MCF 10A (cell line): ENCODE measurements at regions not wholly inside any gene's neighbourhood (a gene's known extent, or its start where the extent isn't known, plus 50 kb on each side); places are given as distances from the start of the nearest gene placed in this dataset.
"Not testable (repeated sequence)": the region's sequence is repeated elsewhere in the genome, so short reads cannot be mapped to it uniquely, and the experiment has no call there.

Source experiments
- BruUV-seq: library from RNA; stranded (reverse); fragments of 400-500 nt; replicated peaks from 2 replicates; lab custom pipeline; 2021; lab: Mats Ljungman, UMichigan
- CTCF ChIA-PET: fragments of 300-600 bp; sonication (Branson Sonifier 250); formaldehyde crosslinking; extraction: SDS; loops from one replicate; lab custom pipeline; 2021; ENCODE audit warnings: antibody characterized with exemption, inconsistent platforms; lab: Yijun Ruan, JAX
- POLR2A ChIA-PET: fragments of 300-600, 350-650 bp; sonication (Branson Sonifier 250); formaldehyde crosslinking; extraction: SDS; loops from one replicate; lab custom pipeline; 2020; ENCODE audit warnings: antibody characterized with exemption, inconsistent platforms; lab: Yijun Ruan, JAX
- DNase-seq: peaks from one replicate; pipeline ENCODE4 v3.0.0-alpha.2; 2018; ENCODE audit not compliant: unreplicated experiment
- H3K27ac Mint-ChIP-seq: one replicate; pipeline ENCODE4 v1.8.0; 2022; ENCODE audit warnings: mild to moderate bottlenecking, low read depth, mixed read lengths; ENCODE audit not compliant: unreplicated experiment
- H3K27me3 Mint-ChIP-seq: one replicate; pipeline ENCODE4 v1.8.0; 2022; ENCODE audit warnings: mixed read lengths; ENCODE audit not compliant: insufficient read depth, unreplicated experiment
- H3K36me3 Mint-ChIP-seq: one replicate; pipeline ENCODE4 v1.8.0; 2022; ENCODE audit warnings: mild to moderate bottlenecking, moderate library complexity, mixed read lengths; ENCODE audit not compliant: insufficient read depth, unreplicated experiment
- H3K4me1 Mint-ChIP-seq: one replicate; pipeline ENCODE4 v1.8.0; 2022; ENCODE audit warnings: mixed read lengths; ENCODE audit not compliant: insufficient read depth, unreplicated experiment
- H3K4me3 Mint-ChIP-seq: one replicate; pipeline ENCODE4 v1.8.0; 2022; ENCODE audit warnings: mild to moderate bottlenecking, moderate library complexity, mixed read lengths; ENCODE audit not compliant: unreplicated experiment
- H3K9me3 Mint-ChIP-seq: one replicate; pipeline ENCODE4 v1.8.0; 2022; ENCODE audit warnings: mixed read lengths; ENCODE audit not compliant: unreplicated experiment
- intact Hi-C: fragments of 100-400 bp; cut with micrococcal nuclease; formaldehyde crosslinking; loops from 2 replicates; pipeline ENCODE4 v1.14.1; 2022
- TF ChIP-seq, protein P1 (sequence below): fragments of 200-600 bp; IDR thresholded peaks from one replicate; pipeline ENCODE4 v1.8.0; 2022; ENCODE audit warnings: antibody characterized with exemption, mild to moderate bottlenecking; ENCODE audit not compliant: unreplicated experiment

DNA sequence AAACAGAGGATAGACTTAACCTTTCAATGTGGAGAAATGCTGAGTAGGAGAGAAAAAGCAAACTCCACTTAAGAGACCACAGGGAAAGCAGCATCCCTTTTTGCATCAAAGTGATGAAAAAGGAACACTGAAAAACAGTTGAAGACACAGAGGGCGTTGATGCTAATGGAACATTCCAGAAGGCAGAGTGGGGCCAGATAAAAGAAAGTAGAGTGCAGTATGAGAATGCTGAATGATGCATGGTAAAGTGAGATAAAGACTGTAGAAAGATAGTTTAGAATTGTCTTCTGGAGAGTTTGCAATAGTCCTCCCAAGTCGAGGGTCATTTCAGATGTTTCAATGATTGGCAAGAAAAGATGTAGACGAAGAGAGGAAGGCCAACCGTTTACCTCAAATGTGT is 574.3 kb downstream of the PRR16 start:
- intact Hi-C loops: no loop called here
- CTCF ChIA-PET: no interaction called here

DNA sequence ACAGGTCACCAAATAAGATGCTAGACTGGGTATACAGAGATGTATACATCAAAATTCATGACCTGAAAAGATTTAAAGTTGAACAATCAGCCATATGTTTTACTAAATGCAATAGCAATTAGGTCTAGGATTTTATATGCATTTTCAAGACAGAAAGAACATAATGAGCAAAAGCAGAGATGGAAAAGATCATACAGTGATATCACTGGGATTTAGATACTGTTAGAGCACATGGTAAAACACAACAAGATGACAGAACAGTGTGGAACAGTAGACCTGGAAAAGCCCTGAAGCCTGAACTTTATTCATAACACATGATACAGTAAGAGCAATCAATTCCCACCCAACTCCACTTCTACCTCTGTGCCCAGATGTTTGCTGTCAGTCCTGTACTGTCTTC is 585.9 kb downstream of the PRR16 start:
- intact Hi-C loops: no loop called here
- no peaks in the 10 kb centered on the region for H3K9me3 Mint-ChIP-seq
- H3K36me3 Mint-ChIP-seq: no peaks in the 10 kb centered on the region
- H3K27ac Mint-ChIP-seq: no peak overlapping the region
- H3K4me1 Mint-ChIP-seq: no peaks in the 10 kb centered on the region
- ChIA-PET CTCF (no interaction called here), POLR2A (no interaction called here)
- H3K27me3 Mint-ChIP-seq: no peaks in the 10 kb centered on the region
- DNase-seq: no peak
- no TSS peak for BruUV-seq
- TF ChIP-seq, protein P1, sequence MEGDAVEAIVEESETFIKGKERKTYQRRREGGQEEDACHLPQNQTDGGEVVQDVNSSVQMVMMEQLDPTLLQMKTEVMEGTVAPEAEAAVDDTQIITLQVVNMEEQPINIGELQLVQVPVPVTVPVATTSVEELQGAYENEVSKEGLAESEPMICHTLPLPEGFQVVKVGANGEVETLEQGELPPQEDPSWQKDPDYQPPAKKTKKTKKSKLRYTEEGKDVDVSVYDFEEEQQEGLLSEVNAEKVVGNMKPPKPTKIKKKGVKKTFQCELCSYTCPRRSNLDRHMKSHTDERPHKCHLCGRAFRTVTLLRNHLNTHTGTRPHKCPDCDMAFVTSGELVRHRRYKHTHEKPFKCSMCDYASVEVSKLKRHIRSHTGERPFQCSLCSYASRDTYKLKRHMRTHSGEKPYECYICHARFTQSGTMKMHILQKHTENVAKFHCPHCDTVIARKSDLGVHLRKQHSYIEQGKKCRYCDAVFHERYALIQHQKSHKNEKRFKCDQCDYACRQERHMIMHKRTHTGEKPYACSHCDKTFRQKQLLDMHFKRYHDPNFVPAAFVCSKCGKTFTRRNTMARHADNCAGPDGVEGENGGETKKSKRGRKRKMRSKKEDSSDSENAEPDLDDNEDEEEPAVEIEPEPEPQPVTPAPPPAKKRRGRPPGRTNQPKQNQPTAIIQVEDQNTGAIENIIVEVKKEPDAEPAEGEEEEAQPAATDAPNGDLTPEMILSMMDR: no peak
- H3K4me3 Mint-ChIP-seq: no peak overlapping the region

More for the DNA sequence above, 574.3 kb downstream of the PRR16 start:
- H3K9me3 Mint-ChIP-seq: no peaks in the 10 kb centered on the region
- H3K27ac Mint-ChIP-seq: no peak overlapping the region
- H3K4me3 Mint-ChIP-seq: no peak overlapping the region
- H3K4me1 Mint-ChIP-seq: no peaks in the 10 kb centered on the region
- POLR2A ChIA-PET: no interaction called here
- no peaks in the 10 kb centered on the region for H3K27me3 Mint-ChIP-seq
- TF ChIP-seq, protein P1: no peak
- no TSS peak for BruUV-seq
- no peak for DNase-seq
- H3K36me3 Mint-ChIP-seq: no peaks in the 10 kb centered on the region

DNA sequence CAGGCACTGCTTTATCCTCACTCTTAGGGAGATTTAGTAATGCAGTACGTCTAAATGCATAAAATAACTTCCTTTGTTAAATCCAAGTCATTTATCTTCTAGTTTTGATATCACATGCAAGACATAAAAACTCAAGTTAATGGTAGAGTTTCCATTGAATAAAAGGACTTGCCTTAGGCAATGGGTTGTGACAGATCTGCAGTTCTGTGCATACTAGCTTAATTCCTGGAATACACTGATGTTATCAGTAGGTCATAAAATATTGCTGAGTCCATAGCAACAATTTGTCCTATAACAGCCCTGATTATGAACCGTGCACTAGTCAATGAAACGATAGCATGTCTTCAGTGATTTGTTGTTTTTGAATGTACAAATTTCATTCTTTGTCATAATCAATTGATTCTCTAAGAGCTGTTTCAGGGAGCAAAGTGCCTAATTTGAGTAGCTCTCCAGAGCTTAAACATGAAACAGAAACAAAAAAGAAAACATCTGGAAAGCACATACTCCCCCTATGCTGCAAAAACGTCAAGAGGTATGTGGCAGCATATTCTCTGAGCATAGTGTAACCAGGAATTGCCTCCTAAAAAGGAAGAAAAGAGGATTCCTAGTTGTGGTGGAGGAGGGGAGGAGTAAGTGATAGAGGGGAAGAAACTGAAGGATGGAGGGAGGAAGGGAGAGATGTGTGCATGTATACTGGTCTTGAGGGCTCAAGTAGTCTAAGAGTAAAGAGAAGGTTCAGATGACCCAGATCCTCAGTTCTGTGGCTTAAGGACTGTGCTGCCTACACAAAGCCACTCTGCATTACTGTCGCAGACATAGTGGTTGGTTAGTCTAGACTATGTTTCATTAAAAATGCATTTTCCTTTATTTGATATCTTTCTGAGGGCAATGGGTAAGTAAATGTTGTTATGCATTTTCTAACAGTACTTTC is 589.2 kb downstream of the PRR16 start:
- Mint-ChIP-seq H3K36me3 (no peaks in the 10 kb centered on the region), H3K9me3 (no peaks in the 10 kb centered on the region), H3K4me3 (no peak overlapping the region), H3K27ac (no peak overlapping the region), H3K27me3 (no peaks in the 10 kb centered on the region), H3K4me1 (no peaks in the 10 kb centered on the region)
- CTCF ChIA-PET: interaction anchor here (0.7 kb wide), 1 partner anchor 716 kb away, joined by 3 read pairs; no protein-coding TSS in a partner anchor
- intact Hi-C loops: no loop called here
- no TSS peak for BruUV-seq
- POLR2A ChIA-PET: interaction anchor here (0.9 kb wide), 1 partner anchor 9 kb away, joined by 4 read pairs; no protein-coding TSS in a partner anchor
- DNase-seq: no peak
- TF ChIP-seq, protein P1: no peak

DNA sequence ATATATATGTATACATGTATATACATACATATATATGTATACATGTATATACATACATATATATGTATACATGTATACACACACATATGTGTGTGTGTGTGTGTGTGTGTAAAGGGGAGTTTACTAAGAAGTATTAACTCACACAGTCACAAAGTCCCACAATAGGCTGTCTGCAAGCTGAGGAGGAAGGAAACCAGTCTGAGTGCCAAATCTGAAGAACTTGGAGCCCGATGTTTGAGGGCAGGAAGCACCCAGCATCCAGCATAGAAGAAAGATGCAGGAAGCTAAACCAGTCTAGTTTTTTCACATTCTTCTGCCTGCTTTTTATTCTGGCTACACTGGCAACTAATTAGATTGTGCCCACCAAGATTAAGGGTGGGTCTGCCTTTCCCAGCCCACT is 591.5 kb downstream of the PRR16 start:
- BruUV-seq: no TSS peak
- intact Hi-C loops: no loop called here
- ChIA-PET CTCF (no interaction called here), POLR2A (no interaction called here)
- no peaks in the 10 kb centered on the region for H3K36me3 Mint-ChIP-seq
- no peak overlapping the region for H3K4me3 Mint-ChIP-seq
- H3K4me1 Mint-ChIP-seq: no peaks in the 10 kb centered on the region
- H3K27ac Mint-ChIP-seq: no peak overlapping the region
- no peaks in the 10 kb centered on the region for H3K27me3 Mint-ChIP-seq
- no peaks in the 10 kb centered on the region for H3K9me3 Mint-ChIP-seq
- DNase-seq: no peak
- TF ChIP-seq, protein P1: no peak

DNA sequence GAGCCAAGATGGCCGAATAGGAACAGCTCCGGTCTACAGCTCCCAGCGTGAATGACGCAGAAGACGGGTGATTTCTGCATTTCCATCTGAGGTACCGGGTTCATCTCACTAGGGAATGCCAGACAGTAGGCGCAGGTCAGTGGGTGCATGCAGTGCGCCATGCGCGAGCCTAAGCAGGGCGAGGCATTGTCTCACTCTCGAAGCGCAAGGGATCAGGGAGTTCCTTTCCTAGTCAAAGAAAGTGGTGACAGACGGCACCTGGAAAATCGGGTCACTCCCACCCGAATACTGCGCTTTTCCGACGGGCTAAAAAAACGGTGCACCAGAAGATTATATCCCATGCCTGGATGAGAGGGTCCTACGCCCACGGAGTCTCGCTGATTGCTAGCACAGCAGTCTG is 600.1 kb downstream of the PRR16 start:
- POLR2A ChIA-PET, H3K4me1 Mint-ChIP-seq, H3K9me3 Mint-ChIP-seq, DNase-seq, intact Hi-C loops, H3K27me3 Mint-ChIP-seq, H3K36me3 Mint-ChIP-seq, BruUV-seq, H3K4me3 Mint-ChIP-seq, H3K27ac Mint-ChIP-seq: not testable (repeated sequence)
- CTCF ChIA-PET: interaction anchor here (0.6 kb wide), 2 partner anchors 46 to 851 kb away, joined by 3 to 5 read pairs; no protein-coding TSS in a partner anchor
